GM12878 (cell line): ENCODE measurements at regions not wholly inside any gene's neighbourhood (a gene's known extent, or its start where the extent isn't known, plus 50 kb on each side); places are given as distances from the start of the nearest gene placed in this dataset.

ENCODE experiments used
- ATAC-seq: fragments of 200-7000 bp; cut with Tn5 transposase; 3 replicates; pipeline ENCODE4 v1.9.1; 2020; ENCODE audit warnings: mild to moderate bottlenecking, moderate library complexity
- BruUV-seq: library from RNA; stranded (reverse); fragments of 400-500 nt; replicated peaks from 2 replicates; lab custom pipeline; 2021; lab: Mats Ljungman, UMichigan
- CTCF ChIA-PET: fragments of 300-600 bp; sonication (Branson Sonifier 250); formaldehyde crosslinking; extraction: SDS; loops from one replicate; lab custom pipeline; 2021; ENCODE audit warnings: inconsistent platforms; lab: Yijun Ruan, JAX
- POLR2A ChIA-PET: fragments of 350-600 bp; formaldehyde crosslinking; extraction: SDS; loops from one replicate; lab custom pipeline; 2021; ENCODE audit warnings: inconsistent platforms; lab: Charles Lee
- RAD21 ChIA-PET: fragments of 300-600 bp; sonication (Branson Sonifier 250); formaldehyde crosslinking; loops from one replicate; lab custom pipeline; 2023; ENCODE audit warnings: antibody characterized with exemption; ENCODE audit not compliant: unreplicated experiment; lab: Charles Lee
- SMC1A ChIA-PET: fragments of 300-600 bp; sonication (Branson Sonifier 250); formaldehyde crosslinking; loops from one replicate; lab custom pipeline; 2023; ENCODE audit not compliant: unreplicated experiment, uncharacterized antibody; lab: Charles Lee
- DNase-seq: peaks from one replicate; pipeline ENCODE4 v3.0.0-alpha.2; 2011; ENCODE audit warnings: low read depth, low spot score
- FAIRE-seq: peaks from 3 replicates; lab custom pipeline; 2011; peaks lifted over from hg19 to GRCh38; lab: Jason Lieb, UNC
- H2AFZ ChIP-seq: 2 replicates; pipeline ENCODE4 v1.6.0; 2011; ENCODE audit warnings: low read depth, low read length, control low read depth; ENCODE audit not compliant: control insufficient read depth
- H3K27ac ChIP-seq: 2 replicates; pipeline ENCODE4 v1.5.1; 2011; ENCODE audit warnings: control low read depth; ENCODE audit not compliant: control insufficient read depth, insufficient read depth
- H3K27me3 ChIP-seq, 2 experiments: replicated peaks in 1 of 2; 2 replicates each; pipeline versions ENCODE4 v1.6.0 to v1.6.1; 2011; ENCODE audit warnings: low read length in 1 of 2; ENCODE audit not compliant: control insufficient read depth in 2 of 2, insufficient read depth in 2 of 2
- H3K36me3 ChIP-seq, 2 experiments: 2 replicates each; pipeline ENCODE4 v1.5.1; 2011; ENCODE audit warnings: low read length in 1 of 2; ENCODE audit not compliant: control insufficient read depth in 2 of 2, insufficient read depth in 2 of 2
- H3K4me1 ChIP-seq: 2 replicates; pipeline ENCODE4 v1.6.1; 2011; ENCODE audit warnings: mild to moderate bottlenecking, low read length, moderate library complexity, mixed read lengths; ENCODE audit not compliant: control insufficient read depth, insufficient read depth
- H3K4me2 ChIP-seq: 2 replicates; pipeline ENCODE4 v1.6.0; 2011; ENCODE audit warnings: control low read depth; ENCODE audit not compliant: control insufficient read depth, insufficient read depth
- H3K4me3 ChIP-seq: fragments of 200-600 bp; sonication (generic); 2 replicates; pipeline ENCODE4 v1.5.1; 2016
- H3K79me2 ChIP-seq: 2 replicates; pipeline ENCODE4 v1.6.0; 2011; ENCODE audit warnings: low read length; ENCODE audit not compliant: control insufficient read depth, insufficient read depth
- H3K9ac ChIP-seq: 2 replicates; pipeline ENCODE4 v1.8.0; 2011; ENCODE audit warnings: low read length, control low read depth, mixed read lengths; ENCODE audit not compliant: control insufficient read depth, insufficient read depth
- H3K9me3 ChIP-seq: replicated peaks from 3 replicates; pipeline ENCODE4 v1.5.1; 2011; ENCODE audit warnings: mild to moderate bottlenecking, low read length; ENCODE audit not compliant: control insufficient read depth, insufficient read depth
- H4K20me1 ChIP-seq: 2 replicates; pipeline ENCODE4 v1.6.0; 2011; ENCODE audit not compliant: control insufficient read depth, insufficient read depth
- BRCA1 ChIP-seq: IDR thresholded peaks from 2 replicates; pipeline ENCODE4 v1.6.1; 2011; ENCODE audit warnings: low read depth, low read length, improper control_type of control experiment
- POLR2AphosphoS2 ChIP-seq: IDR thresholded peaks from 2 replicates; pipeline ENCODE4 v1.6.1; 2011; ENCODE audit warnings: low read depth, mild to moderate bottlenecking, low read length, improper control_type of control experiment, moderate library complexity
- SPI1 ChIP-seq: IDR thresholded peaks from 2 replicates; pipeline ENCODE4 v1.6.1; 2011; ENCODE audit warnings: low read depth, mild to moderate bottlenecking, low read length, moderate library complexity, borderline replicate concordance; ENCODE audit not compliant: insufficient read depth
- SUPT20H ChIP-seq: IDR thresholded peaks from 2 replicates; pipeline ENCODE4 v1.6.1; 2011; ENCODE audit warnings: low read depth, mild to moderate bottlenecking, low read length, moderate library complexity, borderline replicate concordance; ENCODE audit not compliant: control insufficient read depth
- TBL1XR1 ChIP-seq: IDR thresholded peaks from 2 replicates; pipeline ENCODE4 v1.6.1; 2012; ENCODE audit warnings: low read depth, low read length, improper control_type of control experiment
- WGBS: methylation state at CpG from one replicate; pipeline ENCODE4 v1.1.6; 2016; ENCODE audit warnings: low lambda C conversion rate; ENCODE audit not compliant: insufficient replicate concordance, insufficient coverage; ENCODE audit errors: missing lambda C conversion rate; 5-methylcytosine and 5-hydroxymethylcytosine counted together
- in situ Hi-C: fragments of 300-500 bp; cut with MboI; formaldehyde crosslinking; loops from 9 replicates; pipeline ENCODE4 v1.14.3; 2018; ENCODE audit warnings: mixed read lengths
- intact Hi-C: fragments of 100-400 bp; cut with micrococcal nuclease; formaldehyde crosslinking; loops from one replicate; pipeline ENCODE4 v1.14.2; 2022; ENCODE audit not compliant: unreplicated experiment
- TF ChIP-seq, protein P1 (sequence below): fragments of 450-650 bp; IDR thresholded peaks from 2 replicates; pipeline ENCODE4 v1.6.1; 2016; ENCODE audit warnings: mild to moderate bottlenecking, moderate library complexity, borderline replicate concordance
- TF ChIP-seq, protein P2 (sequence below): IDR thresholded peaks from 2 replicates; pipeline ENCODE4 v1.6.1; 2012; ENCODE audit warnings: low read depth, low read length, improper control_type of control experiment

DNA sequence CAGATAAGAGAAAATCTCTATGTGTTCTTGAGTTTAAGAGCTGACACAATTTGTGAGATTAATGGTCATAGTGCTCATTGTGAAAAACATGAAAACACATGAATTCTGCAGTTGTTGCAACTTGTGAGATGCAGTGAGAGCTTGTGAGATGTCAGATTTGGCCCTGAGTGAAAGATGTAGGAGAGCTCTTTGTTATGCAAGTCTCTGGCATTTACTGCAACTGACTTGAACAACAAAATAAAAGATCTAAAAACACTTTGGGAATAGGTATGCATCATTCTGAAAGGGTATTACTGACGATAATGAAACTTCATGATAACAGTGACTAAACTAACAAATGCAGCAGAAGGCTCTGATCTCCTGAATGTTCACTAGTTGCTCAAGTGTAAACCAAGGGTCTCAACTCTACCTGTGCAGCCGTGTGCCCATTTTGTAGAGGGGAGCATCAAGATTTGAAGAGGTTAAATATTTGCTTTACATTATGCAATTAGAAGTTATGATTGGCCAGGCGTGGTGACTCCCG is 50.8 kb upstream of the SMIM36 start:
- WGBS, result 50% methylated on average over 4 of the region's 4 CpGs
- BruUV-seq, result no TSS peak
- in situ Hi-C loops (no loop called here), intact Hi-C loops (no loop called here)
- Histone ChIP-seq H3K4me3 (no peak overlapping the region), H3K79me2 (no peaks in the 10 kb centered on the region), H3K27me3 (no peaks in the 10 kb centered on the region), H2AFZ (no peak overlapping the region), H3K9me3 (no peaks in the 10 kb centered on the region), H3K27ac (no peak overlapping the region), H3K4me1 (no peaks in the 10 kb centered on the region), H3K9ac (no peak overlapping the region), H3K4me2 (no peak overlapping the region), H3K36me3 (no peaks in the 10 kb centered on the region), H4K20me1 (no peaks in the 10 kb centered on the region)
- no peak for ATAC-seq
- SMC1A ChIA-PET, result no interaction called here
- CTCF ChIA-PET, result interaction anchor here (1.3 kb wide), 1 partner anchor 10 kb away, joined by 3 read pairs; no protein-coding TSS in a partner anchor
- no peak for FAIRE-seq
- RAD21 ChIA-PET, result no interaction called here
- DNase-seq, result no peak
- POLR2A ChIA-PET, result no interaction called here
- TF ChIP-seq SPI1 (no peak), TBL1XR1 (no peak), POLR2AphosphoS2 (no peak), BRCA1 (no peak), SUPT20H (no peak)
- TF ChIP-seq, protein P1, sequence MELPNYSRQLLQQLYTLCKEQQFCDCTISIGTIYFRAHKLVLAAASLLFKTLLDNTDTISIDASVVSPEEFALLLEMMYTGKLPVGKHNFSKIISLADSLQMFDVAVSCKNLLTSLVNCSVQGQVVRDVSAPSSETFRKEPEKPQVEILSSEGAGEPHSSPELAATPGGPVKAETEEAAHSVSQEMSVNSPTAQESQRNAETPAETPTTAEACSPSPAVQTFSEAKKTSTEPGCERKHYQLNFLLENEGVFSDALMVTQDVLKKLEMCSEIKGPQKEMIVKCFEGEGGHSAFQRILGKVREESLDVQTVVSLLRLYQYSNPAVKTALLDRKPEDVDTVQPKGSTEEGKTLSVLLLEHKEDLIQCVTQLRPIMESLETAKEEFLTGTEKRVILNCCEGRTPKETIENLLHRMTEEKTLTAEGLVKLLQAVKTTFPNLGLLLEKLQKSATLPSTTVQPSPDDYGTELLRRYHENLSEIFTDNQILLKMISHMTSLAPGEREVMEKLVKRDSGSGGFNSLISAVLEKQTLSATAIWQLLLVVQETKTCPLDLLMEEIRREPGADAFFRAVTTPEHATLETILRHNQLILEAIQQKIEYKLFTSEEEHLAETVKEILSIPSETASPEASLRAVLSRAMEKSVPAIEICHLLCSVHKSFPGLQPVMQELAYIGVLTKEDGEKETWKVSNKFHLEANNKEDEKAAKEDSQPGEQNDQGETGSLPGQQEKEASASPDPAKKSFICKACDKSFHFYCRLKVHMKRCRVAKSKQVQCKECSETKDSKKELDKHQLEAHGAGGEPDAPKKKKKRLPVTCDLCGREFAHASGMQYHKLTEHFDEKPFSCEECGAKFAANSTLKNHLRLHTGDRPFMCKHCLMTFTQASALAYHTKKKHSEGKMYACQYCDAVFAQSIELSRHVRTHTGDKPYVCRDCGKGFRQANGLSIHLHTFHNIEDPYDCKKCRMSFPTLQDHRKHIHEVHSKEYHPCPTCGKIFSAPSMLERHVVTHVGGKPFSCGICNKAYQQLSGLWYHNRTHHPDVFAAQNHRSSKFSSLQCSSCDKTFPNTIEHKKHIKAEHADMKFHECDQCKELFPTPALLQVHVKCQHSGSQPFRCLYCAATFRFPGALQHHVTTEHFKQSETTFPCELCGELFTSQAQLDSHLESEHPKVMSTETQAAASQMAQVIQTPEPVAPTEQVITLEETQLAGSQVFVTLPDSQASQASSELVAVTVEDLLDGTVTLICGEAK, result no peak
- TF ChIP-seq, protein P2, sequence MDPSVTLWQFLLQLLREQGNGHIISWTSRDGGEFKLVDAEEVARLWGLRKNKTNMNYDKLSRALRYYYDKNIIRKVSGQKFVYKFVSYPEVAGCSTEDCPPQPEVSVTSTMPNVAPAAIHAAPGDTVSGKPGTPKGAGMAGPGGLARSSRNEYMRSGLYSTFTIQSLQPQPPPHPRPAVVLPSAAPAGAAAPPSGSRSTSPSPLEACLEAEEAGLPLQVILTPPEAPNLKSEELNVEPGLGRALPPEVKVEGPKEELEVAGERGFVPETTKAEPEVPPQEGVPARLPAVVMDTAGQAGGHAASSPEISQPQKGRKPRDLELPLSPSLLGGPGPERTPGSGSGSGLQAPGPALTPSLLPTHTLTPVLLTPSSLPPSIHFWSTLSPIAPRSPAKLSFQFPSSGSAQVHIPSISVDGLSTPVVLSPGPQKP, result no peak
